Right lobe of liver (tissue), 6 donors: ENCODE measurements at regions not wholly inside any gene's neighbourhood (a gene's known extent, or its start where the extent isn't known, plus 50 kb on each side); places are given as distances from the start of the nearest gene placed in this dataset.

Experiments used
- ATAC-seq, 4 donors: fragments of 200-7000 bp; cut with Tn5 transposase; one replicate each; pipeline ENCODE4 v1.9.1; 2020; ENCODE audit warnings: mild to moderate bottlenecking in 4 of 4, moderate library complexity in 4 of 4
- DNase-seq, 3 donors: peaks; one replicate each; pipeline ENCODE4 v3.0.0-alpha.2; 2020
- H3K27ac ChIP-seq, 3 donors: fragments of 200-600 bp; one replicate each; pipeline ENCODE4 v1.8.0; 2022
- H3K27me3 ChIP-seq, 2 donors: fragments of 200-600 bp; one replicate each; pipeline ENCODE4 v1.8.0; 2022
- H3K36me3 ChIP-seq, 4 donors: fragments of 200-600 bp; sonication (generic) in 1 of 4; one replicate each; pipeline versions ENCODE4 v1.5.1 to v1.8.0; 2017 to 2022; ENCODE audit warnings: control low read depth in 1 of 4
- H3K4me1 ChIP-seq, 4 donors: fragments of 200-600 bp; sonication (generic) in 1 of 4; one replicate each; pipeline versions ENCODE4 v1.5.1 to v1.8.0; 2017 to 2022; ENCODE audit warnings: control low read depth in 1 of 4
- H3K4me3 ChIP-seq, 3 donors: fragments of 200-600 bp; one replicate each; pipeline ENCODE4 v1.8.0; 2022
- H3K9me3 ChIP-seq, 4 donors: fragments of 200-600 bp; sonication (generic) in 1 of 4; one replicate each; pipeline versions ENCODE4 v1.5.1 to v1.8.0; 2017 to 2022; ENCODE audit warnings: control low read depth in 1 of 4
- CTCF ChIP-seq, 4 donors: fragments of 200-600 bp in 3 of 4; fragments of 450-650 bp in 1 of 4; IDR thresholded peaks; one replicate each; pipeline versions ENCODE4 v1.5.1 to v1.8.0; 2016 to 2022; ENCODE audit warnings: antibody characterized with exemption in 4 of 4, mild to moderate bottlenecking in 2 of 4
- POLR2A ChIP-seq: fragments of 450-650 bp; IDR thresholded peaks from one replicate; pipeline ENCODE4 v1.6.1; 2017; ENCODE audit warnings: antibody characterized with exemption, mild to moderate bottlenecking
- WGBS: methylation state at CpG from one replicate; pipeline ENCODE4 v1.1.6; 2018; ENCODE audit warnings: low coverage, low lambda C conversion rate; ENCODE audit not compliant: insufficient coverage; ENCODE audit errors: missing lambda C conversion rate; 5-methylcytosine and 5-hydroxymethylcytosine counted together
- intact Hi-C, 2 donors: fragments of 100-400 bp; cut with DNase I; formaldehyde crosslinking; loops; one replicate each; pipeline versions ENCODE4 v1.11.2 to v1.14.1; 2022
- donor health status: DM: no; HTN: yes; CAD: no.
- donor health status: DM: no; HTN: no; CAD: no.
- donor health status: DM: no; HTN: no; CAD: no.
- donor health status: DM: no; HTN: yes; CAD: no.
- donor health status: DM: no; HTN: yes; CAD: no.

GRCh38 chr5:8870349-8870958 lies 675.4 kb downstream of the SEMA5A start:
- Histone ChIP-seq H3K9me3 (no peaks in the 10 kb centered on the region), H3K4me1 (no peaks in the 10 kb centered on the region), H3K27me3 (no peaks in the 10 kb centered on the region), H3K36me3 (no peaks in the 10 kb centered on the region), H3K27ac (no peak overlapping the region), H3K4me3 (no peak overlapping the region)
- intact Hi-C loops = no loop called here
- DNase-seq (no peak), ATAC-seq (no peak)
- 65% methylated on average over 6 of the region's 20 CpGs for WGBS
- no peak for TF ChIP-seq CTCF (IDR thresholded peaks at IDR 0.05)
- TF ChIP-seq POLR2A = no peak

- no peak for ATAC-seq
- H3K4me3 ChIP-seq = no peak overlapping the region
- no peaks in the 10 kb centered on the region for H3K9me3 ChIP-seq
- no peak overlapping the region for H3K27ac ChIP-seq
- DNase-seq = no peak
- TF ChIP-seq POLR2A = no peak
- TF ChIP-seq CTCF (IDR thresholded peaks at IDR 0.05) = no peak
- WGBS = 42% methylated on average over 7 of the region's 7 CpGs
- H3K4me1 ChIP-seq = no peaks in the 10 kb centered on the region
- no peaks in the 10 kb centered on the region for H3K27me3 ChIP-seq
- H3K36me3 ChIP-seq = no peaks in the 10 kb centered on the region
- intact Hi-C loops = no loop called here
Observed at GRCh38 chr5:8870959-8871355, 674.9 kb downstream of the SEMA5A start.

GRCh38 chr5:8871446-8871845 lies 674.4 kb downstream of the SEMA5A start:
- no peaks in the 10 kb centered on the region for H3K36me3 ChIP-seq
- no peak overlapping the region for H3K27ac ChIP-seq
- no peak for DNase-seq
- 39% methylated on average over 2 of the region's 2 CpGs for WGBS
- no peak overlapping the region for H3K4me3 ChIP-seq
- H3K9me3 ChIP-seq = no peaks in the 10 kb centered on the region
- TF ChIP-seq CTCF (IDR thresholded peaks at IDR 0.05) (no peak), POLR2A (no peak)
- no peaks in the 10 kb centered on the region for H3K27me3 ChIP-seq
- ATAC-seq = no peak
- intact Hi-C loops = no loop called here
- H3K4me1 ChIP-seq = no peaks in the 10 kb centered on the region

- DNase-seq = no peak
- WGBS = 57% methylated on average over 2 of the region's 2 CpGs
- intact Hi-C loops = no loop called here
- Histone ChIP-seq H3K4me1 (no peaks in the 10 kb centered on the region), H3K27me3 (no peaks in the 10 kb centered on the region), H3K4me3 (no peak overlapping the region), H3K36me3 (no peaks in the 10 kb centered on the region), H3K9me3 (no peaks in the 10 kb centered on the region), H3K27ac (no peak overlapping the region)
- TF ChIP-seq POLR2A (no peak), CTCF (IDR thresholded peaks at IDR 0.05) (no peak)
- no peak for ATAC-seq
Observed at GRCh38 chr5:8875722-8876121, 670.2 kb downstream of the SEMA5A start.

- no peak overlapping the region for H3K27ac ChIP-seq
- TF ChIP-seq POLR2A (no peak), CTCF (IDR thresholded peaks at IDR 0.05) (no peak)
- H3K4me3 ChIP-seq = no peak overlapping the region
- no peaks in the 10 kb centered on the region for H3K4me1 ChIP-seq
- 64% methylated on average over 3 of the region's 3 CpGs for WGBS
- intact Hi-C loops = no loop called here
- no peaks in the 10 kb centered on the region for H3K9me3 ChIP-seq
- no peaks in the 10 kb centered on the region for H3K27me3 ChIP-seq
- H3K36me3 ChIP-seq = no peaks in the 10 kb centered on the region
- ATAC-seq (no peak), DNase-seq (no peak)
Observed at GRCh38 chr5:8879248-8879647, 666.6 kb downstream of the SEMA5A start.
